HEK293 (cell line): ENCODE measurements at regions not wholly inside any gene's neighbourhood (a gene's known extent, or its start where the extent isn't known, plus 50 kb on each side); places are given as distances from the start of the nearest gene placed in this dataset.
A peak's percentile ranks its signal among the peaks of the same experiment; 100 is the strongest.
"Not testable (repeated sequence)": the region's sequence is repeated elsewhere in the genome, so short reads cannot be mapped to it uniquely, and the experiment has no call there.

Experiments
- CTCF ChIA-PET: fragments of 350-600 bp; formaldehyde crosslinking; extraction: SDS; loops from one replicate; lab custom pipeline; 2021; ENCODE audit warnings: antibody characterized with exemption; lab: Yijun Ruan, JAX
- POLR2A ChIA-PET: fragments of 300-600 bp; formaldehyde crosslinking; extraction: SDS; loops from one replicate; lab custom pipeline; 2020; ENCODE audit warnings: antibody characterized with exemption, inconsistent platforms; lab: Yijun Ruan, JAX
- H3K27ac ChIP-seq: fragments of 200-500 bp; sonication (Bioruptor generic); 2 replicates; pipeline ENCODE4 v1.5.1; 2014; ENCODE audit warnings: low read depth, low read length, control low read depth, inconsistent platforms; ENCODE audit errors: extremely low read depth
- H3K36me3 ChIP-seq, 2 experiments: fragments of 200-500 bp in 1 of 2; sonication (Bioruptor generic) in 1 of 2; 1 replicate in 1 of 2; 2 replicates in 1 of 2; pipeline ENCODE4 v1.5.1; 2014 to 2017; ENCODE audit warnings: inconsistent platforms in 2 of 2, low read length in 2 of 2; ENCODE audit not compliant: control insufficient read depth in 2 of 2, insufficient read depth in 1 of 2
- H3K4me1 ChIP-seq: fragments of 200-500 bp; sonication (Bioruptor generic); 2 replicates; pipeline ENCODE4 v1.5.1; 2014; ENCODE audit warnings: mild to moderate bottlenecking, low read length, inconsistent platforms; ENCODE audit not compliant: control insufficient read depth, insufficient read depth
- H3K4me3 ChIP-seq: 2 replicates; pipeline ENCODE4 v1.5.1; 2011; ENCODE audit warnings: low read depth, mild to moderate bottlenecking, control low read depth, low read length, moderate library complexity
- H3K9me3 ChIP-seq: fragments of 200-500 bp; sonication (Bioruptor generic); 2 replicates; pipeline ENCODE4 v1.5.1; 2014; ENCODE audit warnings: low read depth, low read length, inconsistent platforms; ENCODE audit not compliant: control insufficient read depth, insufficient read depth
- IKZF3 ChIP-seq: fragments of 450-650 bp; IDR thresholded peaks from 2 replicates; pipeline ENCODE4 v1.5.0; 2018; ENCODE audit warnings: missing biosample characterization, mild to moderate bottlenecking, missing genetic modification characterization, moderate library complexity
- KLF16 ChIP-seq: fragments of 450-650 bp; formaldehyde crosslinking; IDR thresholded peaks from 2 replicates; pipeline ENCODE4 v1.5.1; 2017; ENCODE audit warnings: missing biosample characterization, missing genetic modification characterization
- WT1 ChIP-seq: fragments of 450-650 bp; formaldehyde crosslinking; IDR thresholded peaks from 2 replicates; pipeline ENCODE4 v1.5.1; 2016; ENCODE audit warnings: missing biosample characterization, missing genetic modification characterization
- ZBTB21 ChIP-seq: fragments of 450-650 bp; formaldehyde crosslinking; IDR thresholded peaks from 2 replicates; pipeline ENCODE4 v1.5.1; 2017; ENCODE audit warnings: missing biosample characterization, missing genetic modification characterization
- ZFP69B ChIP-seq: fragments of 450-650 bp; formaldehyde crosslinking; IDR thresholded peaks from 2 replicates; pipeline ENCODE4 v1.5.1; 2016; ENCODE audit warnings: missing biosample characterization, missing genetic modification characterization
- ZNF138 ChIP-seq: fragments of 450-650 bp; formaldehyde crosslinking; IDR thresholded peaks from 2 replicates; pipeline ENCODE4 v1.5.1; 2016; ENCODE audit warnings: missing biosample characterization, missing genetic modification characterization, borderline replicate concordance
- ZNF169 ChIP-seq: fragments of 450-650 bp; formaldehyde crosslinking; IDR thresholded peaks from 2 replicates; pipeline ENCODE4 v1.5.1; 2016; ENCODE audit warnings: missing biosample characterization, missing genetic modification characterization
- ZNF510 ChIP-seq: fragments of 450-650 bp; formaldehyde crosslinking; IDR thresholded peaks from 2 replicates; pipeline ENCODE4 v1.5.1; 2018; ENCODE audit warnings: mild to moderate bottlenecking, missing genetic modification characterization, missing biosample characterization; ENCODE audit not compliant: insufficient replicate concordance
- ZNF549 ChIP-seq: fragments of 450-650 bp; IDR thresholded peaks from 2 replicates; pipeline ENCODE4 v1.5.1; 2018; ENCODE audit warnings: missing biosample characterization, missing genetic modification characterization, mild to moderate bottlenecking, inconsistent platforms, moderate library complexity
- ZNF610 ChIP-seq: fragments of 450-650 bp; formaldehyde crosslinking; IDR thresholded peaks from 2 replicates; pipeline ENCODE4 v1.5.1; 2016; ENCODE audit warnings: missing biosample characterization, missing genetic modification characterization, borderline replicate concordance
- ZNF654 ChIP-seq: fragments of 450-650 bp; formaldehyde crosslinking; IDR thresholded peaks from 2 replicates; pipeline ENCODE4 v1.5.1; 2016; ENCODE audit warnings: low read depth, missing biosample characterization, missing genetic modification characterization
- ZNF664 ChIP-seq: fragments of 450-650 bp; formaldehyde crosslinking; IDR thresholded peaks from 2 replicates; pipeline ENCODE4 v1.5.1; 2016; ENCODE audit warnings: missing biosample characterization, missing genetic modification characterization
- ZNF785 ChIP-seq: fragments of 450-650 bp; formaldehyde crosslinking; IDR thresholded peaks from 2 replicates; pipeline ENCODE4 v1.5.1; 2016; ENCODE audit warnings: missing biosample characterization, missing genetic modification characterization
- TF ChIP-seq, protein P1 (sequence below): fragments of 450-650 bp; formaldehyde crosslinking; IDR thresholded peaks from 2 replicates; pipeline ENCODE4 v1.5.1; 2016; ENCODE audit warnings: missing biosample characterization, missing genetic modification characterization
- TF ChIP-seq, protein P2 (sequence below): fragments of 450-650 bp; formaldehyde crosslinking; IDR thresholded peaks from 2 replicates; pipeline ENCODE4 v1.5.1; 2016; ENCODE audit warnings: missing biosample characterization, missing genetic modification characterization
- TF ChIP-seq, protein P3 (sequence below): fragments of 450-650 bp; formaldehyde crosslinking; IDR thresholded peaks from 2 replicates; pipeline ENCODE4 v1.5.1; 2016; ENCODE audit warnings: missing biosample characterization, missing genetic modification characterization, low read depth
- TF ChIP-seq, protein P4 (sequence below): fragments of 450-650 bp; formaldehyde crosslinking; conservative IDR thresholded peaks from 2 replicates; pipeline ENCODE4 v1.5.1; 2016; ENCODE audit warnings: low read depth, missing biosample characterization, missing genetic modification characterization

DNA sequence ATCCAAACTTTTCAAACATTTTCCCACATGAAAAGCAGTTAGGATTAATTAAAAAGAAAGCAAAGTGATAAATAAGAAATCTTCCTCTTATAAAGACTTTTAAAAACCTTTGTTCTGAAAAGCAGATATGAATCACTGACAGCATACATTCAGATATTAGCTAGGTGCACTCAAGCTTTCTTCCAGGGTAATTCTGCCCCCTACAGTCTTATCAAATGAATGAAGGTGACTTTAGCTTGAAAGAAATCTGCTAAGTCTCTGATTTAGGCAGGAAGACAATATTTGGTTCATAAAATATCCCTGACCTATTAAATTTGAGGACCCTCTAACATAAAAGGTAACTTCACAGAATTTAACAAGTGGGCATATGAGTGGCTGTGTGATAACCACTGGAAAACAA, 209.1 kb upstream of the FAM47A start:
- H3K27ac ChIP-seq: no peak overlapping the region
- no peaks in the 10 kb centered on the region for H3K36me3 ChIP-seq
- no peaks in the 10 kb centered on the region for H3K4me1 ChIP-seq
- POLR2A ChIA-PET: no interaction called here
- TF ChIP-seq WT1 (tag by site-specific recombination) (no peak), ZBTB21 (tag by site-specific recombination) (no peak), IKZF3 (tag by site-specific recombination) (no peak), ZNF138 (tag by site-specific recombination) (no peak)
- TF ChIP-seq, protein P1, sequence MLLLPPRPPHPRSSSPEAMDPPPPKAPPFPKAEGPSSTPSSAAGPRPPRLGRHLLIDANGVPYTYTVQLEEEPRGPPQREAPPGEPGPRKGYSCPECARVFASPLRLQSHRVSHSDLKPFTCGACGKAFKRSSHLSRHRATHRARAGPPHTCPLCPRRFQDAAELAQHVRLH (tag by site-specific recombination): no peak
- TF ChIP-seq, all 188 proteins: peak for 0
- CTCF ChIA-PET: interaction anchor here (0.9 to 1.0 kb wide), 3 partner anchors 16 to 907 kb away, joined by 3 read pairs; no protein-coding TSS in a partner anchor
- H3K9me3 ChIP-seq: no peaks in the 10 kb centered on the region
- no peak overlapping the region for H3K4me3 ChIP-seq

DNA sequence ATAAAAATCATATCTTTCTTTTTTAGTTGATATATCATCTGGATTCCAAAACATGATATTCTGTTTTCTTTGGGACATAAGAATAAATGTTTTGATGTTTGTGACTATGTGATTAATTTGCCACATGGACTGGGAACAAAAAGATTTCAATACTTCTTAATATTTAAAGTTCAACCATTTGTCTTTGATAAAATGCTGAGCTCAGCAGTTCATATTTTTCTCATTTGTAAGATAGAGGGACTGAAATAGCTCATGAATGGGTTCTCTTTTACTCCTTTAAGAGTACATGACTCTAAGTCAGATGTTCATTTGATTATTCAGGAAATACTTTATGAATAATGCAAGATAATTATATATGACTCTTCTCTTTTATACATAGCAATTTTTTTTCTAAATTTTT, 205.9 kb upstream of the FAM47A start:
- Histone ChIP-seq H3K36me3 (no peaks in the 10 kb centered on the region), H3K4me1 (no peaks in the 10 kb centered on the region), H3K9me3 (no peaks in the 10 kb centered on the region), H3K27ac (no peak overlapping the region), H3K4me3 (no peak overlapping the region)
- TF ChIP-seq ZNF664 (tag by site-specific recombination) (no peak), ZNF169 (tag by site-specific recombination) (no peak), ZNF610 (no peak), ZNF549 (tag by site-specific recombination) (no peak)
- TF ChIP-seq, protein P2, sequence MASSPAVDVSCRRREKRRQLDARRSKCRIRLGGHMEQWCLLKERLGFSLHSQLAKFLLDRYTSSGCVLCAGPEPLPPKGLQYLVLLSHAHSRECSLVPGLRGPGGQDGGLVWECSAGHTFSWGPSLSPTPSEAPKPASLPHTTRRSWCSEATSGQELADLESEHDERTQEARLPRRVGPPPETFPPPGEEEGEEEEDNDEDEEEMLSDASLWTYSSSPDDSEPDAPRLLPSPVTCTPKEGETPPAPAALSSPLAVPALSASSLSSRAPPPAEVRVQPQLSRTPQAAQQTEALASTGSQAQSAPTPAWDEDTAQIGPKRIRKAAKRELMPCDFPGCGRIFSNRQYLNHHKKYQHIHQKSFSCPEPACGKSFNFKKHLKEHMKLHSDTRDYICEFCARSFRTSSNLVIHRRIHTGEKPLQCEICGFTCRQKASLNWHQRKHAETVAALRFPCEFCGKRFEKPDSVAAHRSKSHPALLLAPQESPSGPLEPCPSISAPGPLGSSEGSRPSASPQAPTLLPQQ (tag by site-specific recombination): no peak
- ChIA-PET CTCF (interaction anchor here (0.8 kb wide), 1 partner anchor 10 kb away, joined by 3 read pairs; no protein-coding TSS in a partner anchor), POLR2A (no interaction called here)

DNA sequence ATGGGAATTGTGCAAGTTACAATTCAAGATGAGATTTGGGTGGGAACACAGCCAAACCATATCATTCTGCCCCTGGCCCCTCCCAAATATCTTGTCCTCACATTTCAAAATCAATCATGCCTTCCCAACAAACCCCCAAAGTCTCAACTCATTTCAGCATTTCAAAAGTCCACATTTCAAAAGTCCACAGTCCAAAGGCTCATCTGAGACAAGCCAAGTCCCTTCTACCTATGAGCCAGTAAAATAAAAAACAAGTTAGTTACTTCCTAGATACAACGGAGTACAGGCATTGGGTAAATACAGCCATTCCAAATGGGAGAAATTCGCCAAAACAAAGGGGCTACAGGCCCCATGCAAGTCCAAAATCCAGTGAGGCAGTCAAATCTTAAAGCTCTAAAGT, 203.3 kb upstream of the FAM47A start:
- POLR2A ChIA-PET, H3K4me3 ChIP-seq, H3K27ac ChIP-seq, H3K9me3 ChIP-seq, CTCF ChIA-PET, H3K36me3 ChIP-seq, H3K4me1 ChIP-seq: not testable (repeated sequence)

DNA sequence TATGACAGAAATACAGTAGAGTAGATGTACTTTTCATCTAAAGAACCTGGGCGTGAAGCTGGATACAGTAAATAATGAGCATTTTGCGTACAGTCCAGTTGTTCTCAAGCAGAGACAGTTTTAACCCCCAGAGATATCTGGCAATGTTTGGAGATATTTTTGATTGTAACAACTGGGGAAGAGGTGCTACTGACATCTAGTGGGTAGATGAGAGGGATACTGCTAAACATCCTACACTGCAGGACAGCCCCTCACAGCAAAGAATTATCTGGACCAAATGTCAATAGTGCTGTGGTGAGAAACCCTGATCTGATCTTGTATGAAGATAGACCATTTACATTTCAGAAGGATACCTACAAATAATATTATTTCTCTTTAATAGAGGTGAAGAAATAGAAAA, 200.2 kb upstream of the FAM47A start:
- Histone ChIP-seq H3K4me1 (no peaks in the 10 kb centered on the region), H3K9me3 (no peaks in the 10 kb centered on the region), H3K36me3 (no peaks in the 10 kb centered on the region), H3K27ac (no peak overlapping the region), H3K4me3 (no peak overlapping the region)
- POLR2A ChIA-PET: no interaction called here
- no peak for TF ChIP-seq KLF16 (tag by site-specific recombination)
- TF ChIP-seq ZNF654: peak; percentile 4; the same call in 1 of the 2 replicates
- CTCF ChIA-PET: interaction anchor here (0.7 kb wide), 1 partner anchor 18 kb away, joined by 3 read pairs; no protein-coding TSS in a partner anchor

DNA sequence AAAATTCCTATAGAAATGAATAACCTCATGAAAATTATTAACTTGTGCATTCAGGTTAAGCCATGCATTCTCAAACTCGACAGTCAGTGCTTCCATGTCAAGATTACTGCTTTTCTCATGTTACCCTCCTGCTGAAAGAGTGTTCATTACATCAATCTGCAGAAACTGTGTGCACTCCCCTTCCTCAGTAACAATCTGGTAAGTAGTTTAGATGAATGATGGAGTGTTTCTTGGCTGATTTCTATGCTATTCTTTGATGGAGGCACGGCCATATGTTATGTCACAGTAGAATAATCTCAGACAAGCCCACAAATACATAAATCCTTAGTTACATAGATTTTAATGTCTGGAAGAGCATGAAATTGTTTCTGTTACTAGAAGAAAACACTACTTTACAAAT, 193.3 kb upstream of the FAM47A start:
- Histone ChIP-seq H3K27ac (no peak overlapping the region), H3K9me3 (no peaks in the 10 kb centered on the region), H3K4me1 (no peaks in the 10 kb centered on the region), H3K36me3 (no peaks in the 10 kb centered on the region), H3K4me3 (no peak overlapping the region)
- CTCF ChIA-PET: interaction anchor here (0.6 to 0.7 kb wide), 2 partner anchors 147 to 359 kb away, joined by 3 read pairs; no protein-coding TSS in a partner anchor
- POLR2A ChIA-PET: interaction anchor here (0.7 kb wide), 1 partner anchor 1640 kb away, joined by 5 read pairs; no protein-coding TSS in a partner anchor
- TF ChIP-seq, protein P3, sequence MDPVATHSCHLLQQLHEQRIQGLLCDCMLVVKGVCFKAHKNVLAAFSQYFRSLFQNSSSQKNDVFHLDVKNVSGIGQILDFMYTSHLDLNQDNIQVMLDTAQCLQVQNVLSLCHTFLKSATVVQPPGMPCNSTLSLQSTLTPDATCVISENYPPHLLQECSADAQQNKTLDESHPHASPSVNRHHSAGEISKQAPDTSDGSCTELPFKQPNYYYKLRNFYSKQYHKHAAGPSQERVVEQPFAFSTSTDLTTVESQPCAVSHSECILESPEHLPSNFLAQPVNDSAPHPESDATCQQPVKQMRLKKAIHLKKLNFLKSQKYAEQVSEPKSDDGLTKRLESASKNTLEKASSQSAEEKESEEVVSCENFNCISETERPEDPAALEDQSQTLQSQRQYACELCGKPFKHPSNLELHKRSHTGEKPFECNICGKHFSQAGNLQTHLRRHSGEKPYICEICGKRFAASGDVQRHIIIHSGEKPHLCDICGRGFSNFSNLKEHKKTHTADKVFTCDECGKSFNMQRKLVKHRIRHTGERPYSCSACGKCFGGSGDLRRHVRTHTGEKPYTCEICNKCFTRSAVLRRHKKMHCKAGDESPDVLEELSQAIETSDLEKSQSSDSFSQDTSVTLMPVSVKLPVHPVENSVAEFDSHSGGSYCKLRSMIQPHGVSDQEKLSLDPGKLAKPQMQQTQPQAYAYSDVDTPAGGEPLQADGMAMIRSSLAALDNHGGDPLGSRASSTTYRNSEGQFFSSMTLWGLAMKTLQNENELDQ: no peak
- TF ChIP-seq ZNF785: no peak
- TF ChIP-seq ZFP69B (tag by site-specific recombination): no peak
- no peak for TF ChIP-seq ZNF664 (tag by site-specific recombination)
- no peak for TF ChIP-seq ZNF510 (tag by site-specific recombination)
- TF ChIP-seq, protein P4, sequence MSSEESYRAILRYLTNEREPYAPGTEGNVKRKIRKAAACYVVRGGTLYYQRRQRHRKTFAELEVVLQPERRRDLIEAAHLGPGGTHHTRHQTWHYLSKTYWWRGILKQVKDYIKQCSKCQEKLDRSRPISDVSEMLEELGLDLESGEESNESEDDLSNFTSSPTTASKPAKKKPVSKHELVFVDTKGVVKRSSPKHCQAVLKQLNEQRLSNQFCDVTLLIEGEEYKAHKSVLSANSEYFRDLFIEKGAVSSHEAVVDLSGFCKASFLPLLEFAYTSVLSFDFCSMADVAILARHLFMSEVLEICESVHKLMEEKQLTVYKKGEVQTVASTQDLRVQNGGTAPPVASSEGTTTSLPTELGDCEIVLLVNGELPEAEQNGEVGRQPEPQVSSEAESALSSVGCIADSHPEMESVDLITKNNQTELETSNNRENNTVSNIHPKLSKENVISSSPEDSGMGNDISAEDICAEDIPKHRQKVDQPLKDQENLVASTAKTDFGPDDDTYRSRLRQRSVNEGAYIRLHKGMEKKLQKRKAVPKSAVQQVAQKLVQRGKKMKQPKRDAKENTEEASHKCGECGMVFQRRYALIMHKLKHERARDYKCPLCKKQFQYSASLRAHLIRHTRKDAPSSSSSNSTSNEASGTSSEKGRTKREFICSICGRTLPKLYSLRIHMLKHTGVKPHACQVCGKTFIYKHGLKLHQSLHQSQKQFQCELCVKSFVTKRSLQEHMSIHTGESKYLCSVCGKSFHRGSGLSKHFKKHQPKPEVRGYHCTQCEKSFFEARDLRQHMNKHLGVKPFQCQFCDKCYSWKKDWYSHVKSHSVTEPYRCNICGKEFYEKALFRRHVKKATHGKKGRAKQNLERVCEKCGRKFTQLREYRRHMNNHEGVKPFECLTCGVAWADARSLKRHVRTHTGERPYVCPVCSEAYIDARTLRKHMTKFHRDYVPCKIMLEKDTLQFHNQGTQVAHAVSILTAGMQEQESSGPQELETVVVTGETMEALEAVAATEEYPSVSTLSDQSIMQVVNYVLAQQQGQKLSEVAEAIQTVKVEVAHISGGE (tag by site-specific recombination): no peak
- TF ChIP-seq KLF16 (tag by site-specific recombination): no peak
